ENCODE measurements at regions not wholly inside any gene's neighbourhood (a gene's known extent, or its start where the extent isn't known, plus 50 kb on each side); places are given as distances from the start of the nearest gene placed in this dataset.

- H3K4me1 ChIP-seq (ENCODE audit: control insufficient read depth, low read depth, low read length), result no peaks in the 10 kb centered on the region
- no peak overlapping the region for H3K4ac ChIP-seq (ENCODE audit: low read depth, low read length)
- H2AK5ac ChIP-seq (ENCODE audit: low read length), result no peak overlapping the region
- no peak for DNase-seq
- no peak overlapping the region for H3K4me3 ChIP-seq (ENCODE audit: low read length)
- no peaks in the 10 kb centered on the region for H3K79me1 ChIP-seq (ENCODE audit: low read length)
- no peak overlapping the region for H4K5ac ChIP-seq (ENCODE audit: low read length)
- H2BK15ac ChIP-seq (replicated peaks; ENCODE audit: low read depth), result no peak overlapping the region
- no CpG with 5 or more reads among the region's 7 CpGs for WGBS (ENCODE audit: extremely low coverage, insufficient coverage, low lambda C conversion rate)
- H2BK120ac ChIP-seq (ENCODE audit: low read depth, low read length), result no peak overlapping the region
- H3K27ac ChIP-seq (ENCODE audit: low read depth, low read length), result no peak overlapping the region
- no peak overlapping the region for H3K4me2 ChIP-seq (ENCODE audit: low read length)
- H3K79me2 ChIP-seq (ENCODE audit: control insufficient read depth, insufficient read depth, low read length), result no peaks in the 10 kb centered on the region
- no peak overlapping the region for H4K8ac ChIP-seq (ENCODE audit: low read depth, low read length)
- H3K56ac ChIP-seq (ENCODE audit: low read length), result no peak overlapping the region
- H3K27me3 ChIP-seq (ENCODE audit: insufficient read depth, low read length, poor library complexity), result no peaks in the 10 kb centered on the region
- no peak overlapping the region for H3K23ac ChIP-seq (ENCODE audit: low read length)
- no peak overlapping the region for H3K18ac ChIP-seq (ENCODE audit: low read length)
- H3K9ac ChIP-seq (ENCODE audit: low read length), result no peak overlapping the region
- H3K36me3 ChIP-seq (ENCODE audit: control insufficient read depth, insufficient read depth, low read length), result no peaks in the 10 kb centered on the region
- no peak overlapping the region for H2BK5ac ChIP-seq (ENCODE audit: low read length)
Measured at GRCh38 chr3:72247126-72247525, 462.2 kb upstream of the PROK2 start.

DNA sequence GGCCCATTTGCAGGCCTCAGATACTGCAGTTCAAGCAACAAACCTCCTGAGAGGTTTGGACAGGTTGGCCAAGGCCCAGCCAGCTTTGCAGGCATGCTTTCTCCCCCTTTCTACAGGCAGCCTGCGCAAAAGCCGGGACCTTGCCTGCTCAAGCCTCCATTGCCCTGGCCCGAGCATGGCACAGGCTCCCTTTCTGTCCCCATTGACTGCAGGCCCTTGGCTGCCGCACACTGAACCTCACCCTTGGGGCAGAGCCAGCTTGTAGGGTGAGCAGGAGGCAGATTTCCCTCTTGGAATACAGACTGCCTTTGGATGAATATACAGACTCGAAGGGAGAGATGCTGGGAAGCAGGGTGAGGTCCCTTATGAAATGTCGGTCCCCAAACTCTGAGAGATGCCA lies 461.7 kb upstream of the PROK2 start:
- no peak overlapping the region for H4K5ac ChIP-seq (ENCODE audit: low read length)
- no peaks in the 10 kb centered on the region for H3K79me1 ChIP-seq (ENCODE audit: low read length)
- no peak for DNase-seq
- no peak overlapping the region for H4K8ac ChIP-seq (ENCODE audit: low read depth, low read length)
- H3K18ac ChIP-seq (ENCODE audit: low read length), result no peak overlapping the region
- no peak overlapping the region for H3K56ac ChIP-seq (ENCODE audit: low read length)
- no peaks in the 10 kb centered on the region for H3K36me3 ChIP-seq (ENCODE audit: control insufficient read depth, insufficient read depth, low read length)
- no peak overlapping the region for H2BK120ac ChIP-seq (ENCODE audit: low read depth, low read length)
- no peaks in the 10 kb centered on the region for H3K79me2 ChIP-seq (ENCODE audit: control insufficient read depth, insufficient read depth, low read length)
- no peaks in the 10 kb centered on the region for H3K4me1 ChIP-seq (ENCODE audit: control insufficient read depth, low read depth, low read length)
- H3K4ac ChIP-seq (ENCODE audit: low read depth, low read length), result no peak overlapping the region
- H2AK5ac ChIP-seq (ENCODE audit: low read length), result no peak overlapping the region
- no peak overlapping the region for H3K23ac ChIP-seq (ENCODE audit: low read length)
- H3K27ac ChIP-seq (ENCODE audit: low read depth, low read length), result no peak overlapping the region
- H3K27me3 ChIP-seq (ENCODE audit: insufficient read depth, low read length, poor library complexity), result no peaks in the 10 kb centered on the region
- H2BK15ac ChIP-seq (replicated peaks; ENCODE audit: low read depth), result no peak overlapping the region
- no CpG with 5 or more reads among the region's 6 CpGs for WGBS (ENCODE audit: extremely low coverage, insufficient coverage, low lambda C conversion rate)
- no peak overlapping the region for H2BK5ac ChIP-seq (ENCODE audit: low read length)
- no peak overlapping the region for H3K9ac ChIP-seq (ENCODE audit: low read length)
- H3K4me2 ChIP-seq (ENCODE audit: low read length), result no peak overlapping the region
- no peak overlapping the region for H3K4me3 ChIP-seq (ENCODE audit: low read length)

DNA sequence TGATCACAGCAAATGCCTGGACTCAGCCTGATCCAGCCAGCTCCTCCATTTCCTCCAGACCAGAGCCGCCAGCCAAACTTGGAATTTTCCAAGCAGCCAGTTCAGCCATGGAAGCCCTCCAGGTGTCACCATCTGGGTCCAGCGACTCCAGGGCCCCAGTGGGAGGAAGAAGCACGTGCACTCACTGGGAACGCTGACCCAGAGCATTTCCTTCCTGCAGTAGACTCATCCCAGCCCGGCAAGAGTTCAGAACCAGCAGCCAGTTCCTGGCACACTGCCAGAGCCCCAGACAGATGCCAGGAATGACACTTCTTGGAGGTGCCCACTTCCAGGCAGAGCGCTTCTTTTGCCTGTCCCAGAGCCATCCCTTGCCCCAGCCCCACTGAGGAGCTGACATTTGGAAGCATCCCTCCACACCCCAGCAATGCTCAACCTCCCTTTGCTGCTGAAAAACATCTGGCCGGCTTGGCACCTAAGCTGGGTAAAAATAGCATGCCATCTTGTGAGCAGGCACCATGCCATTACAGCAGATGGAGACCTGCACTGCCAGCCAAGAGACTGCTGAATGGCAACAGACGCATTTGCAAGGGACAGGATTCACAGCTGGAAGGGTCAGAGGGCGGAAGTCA lies 460.3 kb upstream of the PROK2 start:
- H4K8ac ChIP-seq (ENCODE audit: low read depth, low read length), result no peak overlapping the region
- H3K4ac ChIP-seq (ENCODE audit: low read depth, low read length), result no peak overlapping the region
- H3K79me2 ChIP-seq (ENCODE audit: control insufficient read depth, insufficient read depth, low read length), result no peaks in the 10 kb centered on the region
- H2BK120ac ChIP-seq (ENCODE audit: low read depth, low read length), result no peak overlapping the region
- no peaks in the 10 kb centered on the region for H3K36me3 ChIP-seq (ENCODE audit: control insufficient read depth, insufficient read depth, low read length)
- H3K56ac ChIP-seq (ENCODE audit: low read length), result no peak overlapping the region
- H3K27ac ChIP-seq (ENCODE audit: low read depth, low read length), result no peak overlapping the region
- no peak overlapping the region for H3K23ac ChIP-seq (ENCODE audit: low read length)
- no peak overlapping the region for H3K9ac ChIP-seq (ENCODE audit: low read length)
- no peaks in the 10 kb centered on the region for H3K4me1 ChIP-seq (ENCODE audit: control insufficient read depth, low read depth, low read length)
- no peak overlapping the region for H2AK5ac ChIP-seq (ENCODE audit: low read length)
- H4K5ac ChIP-seq (ENCODE audit: low read length), result no peak overlapping the region
- no peak overlapping the region for H2BK5ac ChIP-seq (ENCODE audit: low read length)
- no peak overlapping the region for H3K18ac ChIP-seq (ENCODE audit: low read length)
- H3K27me3 ChIP-seq (ENCODE audit: insufficient read depth, low read length, poor library complexity), result no peaks in the 10 kb centered on the region
- H3K79me1 ChIP-seq (ENCODE audit: low read length), result no peaks in the 10 kb centered on the region
- H2BK15ac ChIP-seq (replicated peaks; ENCODE audit: low read depth), result no peak overlapping the region
- no peak for DNase-seq
- H3K4me3 ChIP-seq (ENCODE audit: low read length), result no peak overlapping the region
- H3K4me2 ChIP-seq (ENCODE audit: low read length), result no peak overlapping the region
- no CpG with 5 or more reads among the region's 9 CpGs for WGBS (ENCODE audit: extremely low coverage, insufficient coverage, low lambda C conversion rate)

DNA sequence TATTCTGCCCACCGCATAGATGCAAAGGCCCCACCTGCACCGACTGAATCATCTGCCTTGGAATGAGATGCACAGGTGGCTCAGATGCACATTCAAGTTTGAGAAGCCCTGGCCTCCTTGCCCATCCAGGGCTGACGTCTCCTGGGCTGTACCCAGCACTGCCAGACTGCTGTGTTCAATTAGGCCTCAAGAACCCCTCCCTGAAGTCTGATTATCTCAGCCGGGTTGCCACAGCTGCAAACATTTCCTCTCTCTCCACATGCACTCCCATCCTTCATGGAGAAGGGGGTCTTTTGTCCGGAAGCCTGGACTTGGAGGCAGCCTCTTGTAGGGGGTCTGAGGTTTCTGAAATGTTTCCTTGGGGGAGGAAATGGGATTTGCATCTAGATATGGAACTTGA lies 459.4 kb upstream of the PROK2 start:
- Histone ChIP-seq H3K79me2 (ENCODE audit: control insufficient read depth, insufficient read depth, low read length) (no peaks in the 10 kb centered on the region), H2BK15ac (replicated peaks; ENCODE audit: low read depth) (no peak overlapping the region), H2BK5ac (ENCODE audit: low read length) (no peak overlapping the region), H3K4ac (ENCODE audit: low read depth, low read length) (no peak overlapping the region), H3K36me3 (ENCODE audit: control insufficient read depth, insufficient read depth, low read length) (no peaks in the 10 kb centered on the region), H4K5ac (ENCODE audit: low read length) (no peak overlapping the region), H2BK120ac (ENCODE audit: low read depth, low read length) (no peak overlapping the region), H3K9ac (ENCODE audit: low read length) (no peak overlapping the region), H3K4me2 (ENCODE audit: low read length) (no peak overlapping the region), H3K27me3 (ENCODE audit: insufficient read depth, low read length, poor library complexity) (no peaks in the 10 kb centered on the region), H3K18ac (ENCODE audit: low read length) (no peak overlapping the region), H3K56ac (ENCODE audit: low read length) (no peak overlapping the region), H3K4me3 (ENCODE audit: low read length) (no peak overlapping the region), H3K4me1 (ENCODE audit: control insufficient read depth, low read depth, low read length) (no peaks in the 10 kb centered on the region), H3K79me1 (ENCODE audit: low read length) (no peaks in the 10 kb centered on the region), H2AK5ac (ENCODE audit: low read length) (no peak overlapping the region), H3K23ac (ENCODE audit: low read length) (no peak overlapping the region), H3K27ac (ENCODE audit: low read depth, low read length) (no peak overlapping the region), H4K8ac (ENCODE audit: low read depth, low read length) (no peak overlapping the region)
- no CpG with 5 or more reads among the region's 5 CpGs for WGBS (ENCODE audit: extremely low coverage, insufficient coverage, low lambda C conversion rate)
- DNase-seq, result no peak

DNA sequence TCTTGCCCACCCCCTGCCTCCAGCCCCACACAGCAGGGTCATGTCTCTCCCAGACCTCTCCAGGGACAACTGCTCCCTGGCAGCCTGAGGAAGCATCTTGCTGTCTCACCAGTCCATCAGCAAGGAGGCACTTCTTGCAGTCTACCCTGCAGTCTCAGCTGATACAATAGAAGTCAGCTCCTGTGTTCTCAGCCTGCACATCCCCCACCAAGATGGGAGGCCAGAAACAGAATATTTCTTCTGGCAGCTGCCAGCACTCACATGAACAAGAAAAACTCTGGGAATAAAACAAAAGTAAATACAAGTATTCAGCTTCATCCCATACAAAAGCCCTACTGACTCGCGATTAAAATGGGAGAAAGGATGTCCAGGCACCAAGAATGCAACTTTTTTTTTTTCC lies 457.4 kb upstream of the PROK2 start:
- Histone ChIP-seq H3K4me2 (ENCODE audit: low read length) (no peak overlapping the region), H3K56ac (ENCODE audit: low read length) (no peak overlapping the region), H3K23ac (ENCODE audit: low read length) (no peak overlapping the region), H3K79me1 (ENCODE audit: low read length) (no peaks in the 10 kb centered on the region), H3K79me2 (ENCODE audit: control insufficient read depth, insufficient read depth, low read length) (no peaks in the 10 kb centered on the region), H2BK120ac (ENCODE audit: low read depth, low read length) (no peak overlapping the region), H3K27ac (ENCODE audit: low read depth, low read length) (no peak overlapping the region), H3K36me3 (ENCODE audit: control insufficient read depth, insufficient read depth, low read length) (no peaks in the 10 kb centered on the region), H3K4ac (ENCODE audit: low read depth, low read length) (no peak overlapping the region), H2BK5ac (ENCODE audit: low read length) (no peak overlapping the region), H3K9ac (ENCODE audit: low read length) (no peak overlapping the region), H2AK5ac (ENCODE audit: low read length) (no peak overlapping the region), H2BK15ac (replicated peaks; ENCODE audit: low read depth) (no peak overlapping the region), H3K18ac (ENCODE audit: low read length) (no peak overlapping the region), H4K8ac (ENCODE audit: low read depth, low read length) (no peak overlapping the region), H3K4me1 (ENCODE audit: control insufficient read depth, low read depth, low read length) (no peaks in the 10 kb centered on the region), H3K4me3 (ENCODE audit: low read length) (no peak overlapping the region), H3K27me3 (ENCODE audit: insufficient read depth, low read length, poor library complexity) (no peaks in the 10 kb centered on the region), H4K5ac (ENCODE audit: low read length) (no peak overlapping the region)
- no CpG with 5 or more reads among the region's 2 CpGs for WGBS (ENCODE audit: extremely low coverage, insufficient coverage, low lambda C conversion rate)
- DNase-seq, result no peak

DNA sequence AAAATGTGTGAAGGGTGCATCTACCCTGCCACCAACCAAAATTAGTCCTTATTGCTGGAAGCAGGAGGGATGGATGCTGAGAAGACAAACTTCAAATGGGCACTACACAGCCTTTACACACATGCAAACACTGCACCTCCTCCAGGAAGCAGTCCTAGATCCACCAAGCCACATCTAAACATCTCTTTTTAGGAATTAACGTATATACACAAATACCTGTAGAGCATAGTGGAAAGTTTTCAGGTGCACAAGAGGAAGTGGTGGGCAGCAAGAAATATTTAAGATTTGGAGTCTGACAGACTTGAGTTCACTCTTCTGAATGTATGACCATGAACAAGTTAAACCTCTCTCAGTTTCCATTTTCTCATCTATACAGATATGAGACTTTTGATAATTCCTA lies 456.6 kb upstream of the PROK2 start:
- Histone ChIP-seq H3K4ac (ENCODE audit: low read depth, low read length) (no peak overlapping the region), H4K5ac (ENCODE audit: low read length) (no peak overlapping the region)
- no CpG with 5 or more reads among the region's 1 CpG for WGBS (ENCODE audit: extremely low coverage, insufficient coverage, low lambda C conversion rate)

More for the DNA sequence above, 456.6 kb upstream of the PROK2 start:
- Histone ChIP-seq H4K8ac (ENCODE audit: low read depth, low read length) (no peak overlapping the region), H3K27me3 (ENCODE audit: insufficient read depth, low read length, poor library complexity) (no peaks in the 10 kb centered on the region), H2BK15ac (replicated peaks; ENCODE audit: low read depth) (no peak overlapping the region), H3K27ac (ENCODE audit: low read depth, low read length) (no peak overlapping the region), H3K4me2 (ENCODE audit: low read length) (no peak overlapping the region), H3K4me3 (ENCODE audit: low read length) (no peak overlapping the region), H3K56ac (ENCODE audit: low read length) (no peak overlapping the region), H2AK5ac (ENCODE audit: low read length) (no peak overlapping the region), H3K36me3 (ENCODE audit: control insufficient read depth, insufficient read depth, low read length) (no peaks in the 10 kb centered on the region), H3K18ac (ENCODE audit: low read length) (no peak overlapping the region), H3K4me1 (ENCODE audit: control insufficient read depth, low read depth, low read length) (no peaks in the 10 kb centered on the region), H3K9ac (ENCODE audit: low read length) (no peak overlapping the region), H2BK120ac (ENCODE audit: low read depth, low read length) (no peak overlapping the region), H2BK5ac (ENCODE audit: low read length) (no peak overlapping the region), H3K23ac (ENCODE audit: low read length) (no peak overlapping the region), H3K79me1 (ENCODE audit: low read length) (no peaks in the 10 kb centered on the region), H3K79me2 (ENCODE audit: control insufficient read depth, insufficient read depth, low read length) (no peaks in the 10 kb centered on the region)
- DNase-seq, result no peak

Data from mesendoderm (in vitro differentiated cells).